KMS-11 (cell line): ENCODE measurements at regions not wholly inside any gene's neighbourhood (a gene's known extent, or its start where the extent isn't known, plus 50 kb on each side); places are given as distances from the start of the nearest gene placed in this dataset.
"Not testable (repeated sequence)": the region's sequence is repeated elsewhere in the genome, so short reads cannot be mapped to it uniquely, and the experiment has no call there.

ENCODE experiments used
- H2AFZ ChIP-seq: fragments of 200-600 bp; sonication (generic); 2 replicates; pipeline ENCODE4 v1.6.1; 2016; ENCODE audit warnings: antibody characterized with exemption, mixed run types, low read depth
- H3K27ac ChIP-seq: fragments of 200-600 bp; sonication (generic); 2 replicates; pipeline ENCODE4 v1.6.1; 2016; ENCODE audit warnings: mild to moderate bottlenecking, mixed run types
- H3K27me3 ChIP-seq: fragments of 200-600 bp; sonication (generic); 2 replicates; pipeline ENCODE4 v1.6.1; 2017; ENCODE audit warnings: mild to moderate bottlenecking, low read depth, mixed run types, moderate library complexity; ENCODE audit not compliant: insufficient read depth
- H3K36me3 ChIP-seq: fragments of 200-600 bp; sonication (generic); 2 replicates; pipeline ENCODE4 v1.6.1; 2017; ENCODE audit warnings: mild to moderate bottlenecking, mixed run types; ENCODE audit not compliant: insufficient read depth
- H3K4me1 ChIP-seq: fragments of 200-600 bp; sonication (generic); 2 replicates; pipeline ENCODE4 v1.6.1; 2016; ENCODE audit warnings: mild to moderate bottlenecking, low read depth, mixed run types; ENCODE audit not compliant: poor library complexity, severe bottlenecking
- H3K4me2 ChIP-seq: fragments of 200-600 bp; sonication (generic); 2 replicates; pipeline ENCODE4 v1.7.0; 2016; ENCODE audit warnings: mild to moderate bottlenecking, mixed run types
- H3K4me3 ChIP-seq: fragments of 200-600 bp; sonication (generic); IDR thresholded peaks from 2 replicates; pipeline ENCODE4 v1.6.1; 2017; ENCODE audit warnings: low read depth, low read length, mixed read lengths; ENCODE audit not compliant: insufficient read depth
- H3K79me2 ChIP-seq: fragments of 200-600 bp; sonication (generic); 2 replicates; pipeline ENCODE4 v1.6.1; 2016; ENCODE audit warnings: low read depth, mixed run types; ENCODE audit not compliant: insufficient read depth
- H3K9ac ChIP-seq: fragments of 200-600 bp; sonication (generic); 2 replicates; pipeline ENCODE4 v1.6.1; 2016; ENCODE audit warnings: mild to moderate bottlenecking, mixed run types
- H4K20me1 ChIP-seq: fragments of 200-600 bp; sonication (generic); 2 replicates; pipeline ENCODE4 v1.6.1; 2016; ENCODE audit warnings: mild to moderate bottlenecking, mixed run types; ENCODE audit not compliant: insufficient read depth
- TF ChIP-seq, protein P1 (sequence below): fragments of 200-600 bp; sonication (generic); conservative IDR thresholded peaks from 2 replicates; pipeline ENCODE4 v1.6.1; 2017; ENCODE audit warnings: low read depth, mild to moderate bottlenecking, antibody characterized with exemption, low read length, moderate library complexity, mixed read lengths

DNA sequence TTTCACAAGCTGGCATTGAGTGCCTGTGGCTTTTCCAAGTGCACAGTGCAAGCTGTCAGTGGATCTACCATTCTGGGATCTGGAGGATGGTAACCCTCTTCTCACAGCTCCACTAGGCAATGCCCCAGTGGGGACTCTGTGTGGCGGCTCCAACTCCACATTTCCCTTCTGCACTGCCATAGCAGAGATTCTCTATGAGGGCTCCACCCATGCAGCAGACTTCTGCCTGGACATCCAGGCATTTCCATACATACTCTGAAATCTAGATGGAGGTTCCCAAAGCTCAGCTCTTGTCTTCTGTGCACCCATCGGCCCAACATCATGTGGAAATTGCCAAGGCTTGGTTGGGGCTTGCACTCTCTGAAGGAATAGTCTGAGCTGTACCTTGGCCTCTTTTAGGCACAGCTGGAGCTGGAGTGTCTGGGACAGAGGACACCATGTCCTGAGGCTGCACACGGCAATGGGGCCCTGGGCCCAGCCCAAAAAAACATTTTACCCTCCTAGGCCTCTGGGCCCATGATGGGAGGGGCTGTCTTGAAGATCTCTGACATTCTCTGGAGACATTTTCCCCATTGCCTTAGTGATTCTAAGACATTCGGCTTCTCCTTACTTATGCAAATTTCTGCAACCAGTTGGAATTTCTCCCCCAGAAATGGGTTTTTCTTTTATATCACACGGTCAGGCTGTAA is 313.3 kb upstream of the SFSWAP start:
- Histone ChIP-seq H3K79me2 (no peaks in the 10 kb centered on the region), H3K4me2 (no peak overlapping the region), H2AFZ (no peak overlapping the region), H3K36me3 (no peaks in the 10 kb centered on the region), H3K4me1 (no peaks in the 10 kb centered on the region), H3K9ac (no peak overlapping the region), H3K27ac (no peak overlapping the region), H4K20me1 (no peaks in the 10 kb centered on the region), H3K4me3 (no peak overlapping the region), H3K27me3 (no peaks in the 10 kb centered on the region)
- TF ChIP-seq, protein P1, sequence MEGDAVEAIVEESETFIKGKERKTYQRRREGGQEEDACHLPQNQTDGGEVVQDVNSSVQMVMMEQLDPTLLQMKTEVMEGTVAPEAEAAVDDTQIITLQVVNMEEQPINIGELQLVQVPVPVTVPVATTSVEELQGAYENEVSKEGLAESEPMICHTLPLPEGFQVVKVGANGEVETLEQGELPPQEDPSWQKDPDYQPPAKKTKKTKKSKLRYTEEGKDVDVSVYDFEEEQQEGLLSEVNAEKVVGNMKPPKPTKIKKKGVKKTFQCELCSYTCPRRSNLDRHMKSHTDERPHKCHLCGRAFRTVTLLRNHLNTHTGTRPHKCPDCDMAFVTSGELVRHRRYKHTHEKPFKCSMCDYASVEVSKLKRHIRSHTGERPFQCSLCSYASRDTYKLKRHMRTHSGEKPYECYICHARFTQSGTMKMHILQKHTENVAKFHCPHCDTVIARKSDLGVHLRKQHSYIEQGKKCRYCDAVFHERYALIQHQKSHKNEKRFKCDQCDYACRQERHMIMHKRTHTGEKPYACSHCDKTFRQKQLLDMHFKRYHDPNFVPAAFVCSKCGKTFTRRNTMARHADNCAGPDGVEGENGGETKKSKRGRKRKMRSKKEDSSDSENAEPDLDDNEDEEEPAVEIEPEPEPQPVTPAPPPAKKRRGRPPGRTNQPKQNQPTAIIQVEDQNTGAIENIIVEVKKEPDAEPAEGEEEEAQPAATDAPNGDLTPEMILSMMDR, result no peak

DNA sequence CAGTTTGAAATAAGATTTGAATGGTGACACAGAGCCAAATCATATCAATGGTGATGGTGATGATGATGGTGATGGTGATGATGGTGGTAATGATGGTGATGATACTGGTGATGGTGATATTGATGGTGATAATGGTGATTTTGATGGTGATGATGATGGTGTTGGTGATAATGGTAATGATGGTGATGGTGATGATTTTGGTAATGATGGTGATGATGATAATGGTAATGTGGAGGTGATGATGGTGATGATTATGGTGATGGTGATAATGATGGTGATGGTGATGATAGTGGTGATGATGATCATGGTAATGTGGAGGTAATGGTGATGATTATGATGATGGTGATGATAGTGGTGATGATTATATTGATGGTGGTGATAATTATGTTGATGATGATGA is 311.9 kb upstream of the SFSWAP start:
- H3K36me3 ChIP-seq, result no peaks in the 10 kb centered on the region
- no peak overlapping the region for H3K4me2 ChIP-seq
- H3K79me2 ChIP-seq, result no peaks in the 10 kb centered on the region
- H2AFZ ChIP-seq, result no peak overlapping the region
- no peak overlapping the region for H3K27ac ChIP-seq
- TF ChIP-seq, protein P1, result no peak
- H3K9ac ChIP-seq, result no peak overlapping the region
- H3K4me3 ChIP-seq, result no peak overlapping the region
- no peaks in the 10 kb centered on the region for H3K4me1 ChIP-seq
- no peaks in the 10 kb centered on the region for H4K20me1 ChIP-seq
- no peaks in the 10 kb centered on the region for H3K27me3 ChIP-seq

DNA sequence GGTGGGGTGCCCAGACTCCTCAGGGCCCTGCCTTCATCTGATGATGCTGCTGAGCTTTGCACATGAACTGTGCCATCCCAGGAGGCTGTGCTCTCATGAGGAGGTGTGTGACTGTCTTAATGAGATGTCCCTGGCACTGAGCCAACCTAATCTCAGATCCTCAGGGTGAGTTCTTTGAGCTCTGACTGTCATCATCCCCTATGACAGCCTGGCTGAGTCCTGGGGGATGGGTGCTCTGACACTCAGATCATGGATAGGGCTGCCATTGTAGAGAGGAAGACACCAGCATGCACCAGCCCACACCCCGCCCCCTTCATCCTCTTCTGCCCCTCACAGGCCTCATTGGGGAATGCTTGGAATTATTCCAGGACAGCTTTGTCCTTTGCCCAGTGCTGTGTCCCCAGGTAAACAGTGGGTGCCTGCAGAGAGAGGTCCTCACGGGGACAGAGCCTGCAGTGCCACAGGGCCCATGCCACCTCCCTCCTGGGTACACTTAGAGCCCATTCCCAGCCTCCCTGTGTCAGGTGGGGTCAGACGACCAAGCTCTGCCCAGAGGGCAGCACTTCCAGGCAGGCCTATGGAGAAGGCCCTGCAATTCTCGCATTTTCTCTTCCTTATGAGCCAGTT is 310.1 kb upstream of the SFSWAP start:
- not testable (repeated sequence) for H3K4me2 ChIP-seq, H3K4me3 ChIP-seq, H3K27me3 ChIP-seq, H3K27ac ChIP-seq, H3K79me2 ChIP-seq, H3K4me1 ChIP-seq, H3K36me3 ChIP-seq, H4K20me1 ChIP-seq, H3K9ac ChIP-seq, H2AFZ ChIP-seq

DNA sequence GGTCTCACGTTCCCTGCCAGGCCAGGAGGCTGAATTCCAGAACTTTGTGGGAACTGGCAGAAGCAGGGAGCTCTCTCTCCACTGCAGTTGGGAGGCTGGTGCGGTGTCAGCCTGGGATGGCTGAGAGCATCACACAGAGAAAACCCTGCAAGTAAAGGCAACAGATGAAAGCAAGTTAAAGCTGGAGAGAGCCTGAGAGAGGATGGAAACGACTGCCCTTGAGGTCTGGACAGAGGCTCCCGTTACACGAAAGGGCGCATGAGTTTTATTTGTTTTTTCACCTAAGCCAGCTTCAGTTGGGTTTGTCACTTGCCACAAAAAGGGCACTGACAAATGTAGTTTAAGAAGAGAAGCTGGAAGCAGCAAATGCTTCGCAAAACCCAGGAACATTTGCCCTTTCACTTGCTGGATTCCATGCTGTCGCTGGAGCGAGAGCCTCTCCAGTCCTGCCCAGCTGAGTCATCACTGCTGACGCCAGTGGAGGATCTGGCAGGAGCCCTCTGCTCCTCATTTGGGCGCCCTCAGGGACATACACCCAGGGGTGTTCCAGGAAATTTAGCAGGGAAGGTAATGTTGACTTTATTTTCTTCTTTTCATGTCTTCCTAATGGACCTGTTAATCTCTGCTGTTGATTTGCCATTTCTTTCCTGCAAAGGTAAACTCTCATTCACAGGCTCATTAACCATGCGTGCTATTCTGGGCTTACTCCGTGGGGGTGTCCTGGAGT is 308.8 kb upstream of the SFSWAP start:
- H3K4me2 ChIP-seq, H3K36me3 ChIP-seq, H3K27ac ChIP-seq, H2AFZ ChIP-seq, H4K20me1 ChIP-seq, H3K4me3 ChIP-seq, H3K4me1 ChIP-seq, H3K9ac ChIP-seq, H3K79me2 ChIP-seq, H3K27me3 ChIP-seq: not testable (repeated sequence)

DNA sequence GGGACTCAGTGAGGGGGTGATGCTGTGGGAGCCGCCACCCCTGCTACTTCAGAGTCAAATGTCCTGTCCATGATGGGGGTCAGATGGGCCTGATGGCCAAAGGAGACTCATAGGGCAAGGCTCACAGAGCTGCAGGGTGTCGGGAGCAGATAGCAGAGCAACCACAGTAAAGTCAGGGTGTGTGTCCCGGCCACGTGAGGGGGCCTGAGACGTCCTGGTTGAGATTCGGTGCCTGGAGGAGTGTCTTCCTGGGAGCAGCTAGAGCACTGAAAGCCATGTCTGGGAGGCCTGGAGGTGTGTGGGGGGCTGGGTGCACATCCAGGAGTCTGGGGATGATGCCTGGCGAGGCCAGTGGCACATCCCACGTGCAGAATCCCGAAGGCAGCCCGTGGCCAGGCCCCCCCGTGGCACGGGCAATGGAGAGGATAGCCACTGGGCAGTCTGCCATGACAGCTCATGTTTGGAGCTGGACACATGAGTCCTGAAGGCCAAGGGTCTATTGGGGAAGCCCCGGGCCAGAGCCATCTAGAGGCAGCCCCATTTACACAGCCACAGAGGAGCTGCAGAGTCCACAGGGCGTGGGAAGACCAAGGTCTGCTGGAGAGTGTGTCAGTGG is 308.0 kb upstream of the SFSWAP start:
- H3K27me3 ChIP-seq, result no peaks in the 10 kb centered on the region
- no peaks in the 10 kb centered on the region for H3K36me3 ChIP-seq
- no peak overlapping the region for H3K9ac ChIP-seq
- H3K4me1 ChIP-seq, result no peaks in the 10 kb centered on the region
- H3K79me2 ChIP-seq, result no peaks in the 10 kb centered on the region
- no peak overlapping the region for H2AFZ ChIP-seq
- H3K27ac ChIP-seq, result no peak overlapping the region
- H4K20me1 ChIP-seq, result no peaks in the 10 kb centered on the region
- no peak overlapping the region for H3K4me3 ChIP-seq
- H3K4me2 ChIP-seq, result no peak overlapping the region
- TF ChIP-seq, protein P1, result no peak
